Epithelial cell of proximal tubule (primary cell): ENCODE measurements at regions not wholly inside any gene's neighbourhood (a gene's known extent, or its start where the extent isn't known, plus 50 kb on each side); places are given as distances from the start of the nearest gene placed in this dataset.

Experiments
- DNase-seq: peaks from one replicate; pipeline ENCODE4 v3.0.0-alpha.2; 2011; ENCODE audit warnings: low read depth
- H3K4me3 ChIP-seq: 2 replicates; pipeline ENCODE4 v1.5.1; 2011; ENCODE audit warnings: low read depth, mild to moderate bottlenecking, low read length
- CTCF ChIP-seq: conservative IDR thresholded peaks from 2 replicates; pipeline ENCODE4 v1.5.1; 2012; ENCODE audit warnings: low read depth, mild to moderate bottlenecking, low read length

GRCh38 chr2:222774941-222775340 is 85.9 kb upstream of the ACSL3 start:
- TF ChIP-seq CTCF = no peak
- DNase-seq = no peak
- H3K4me3 ChIP-seq = no peak overlapping the region

GRCh38 chr2:222776792-222777191 is 84.0 kb upstream of the ACSL3 start:
- TF ChIP-seq CTCF = no peak
- no peak overlapping the region for H3K4me3 ChIP-seq
- no peak for DNase-seq

- DNase-seq = no peak
- no peak for TF ChIP-seq CTCF
- H3K4me3 ChIP-seq = no peak overlapping the region
Observed at GRCh38 chr2:222778400-222778799, 82.4 kb upstream of the ACSL3 start.

GRCh38 chr2:222779145-222779832 is 81.5 kb upstream of the ACSL3 start:
- no peak for DNase-seq
- no peak overlapping the region for H3K4me3 ChIP-seq
- TF ChIP-seq CTCF = no peak

GRCh38 chr2:222780051-222780450 is 80.8 kb upstream of the ACSL3 start:
- TF ChIP-seq CTCF = no peak
- no peak overlapping the region for H3K4me3 ChIP-seq
- no peak for DNase-seq

GRCh38 chr2:222782201-222782730 is 78.6 kb upstream of the ACSL3 start:
- TF ChIP-seq CTCF = no peak
- DNase-seq = no peak

GRCh38 chr2:222783592-222783991 is 77.2 kb upstream of the ACSL3 start:
- no peak for DNase-seq
- TF ChIP-seq CTCF = no peak
- no peak overlapping the region for H3K4me3 ChIP-seq

More at GRCh38 chr2:222782201-222782730, 78.6 kb upstream of the ACSL3 start:
- no peak overlapping the region for H3K4me3 ChIP-seq
